ENCODE measurements at regions not wholly inside any gene's neighbourhood (a gene's known extent, or its start where the extent isn't known, plus 50 kb on each side); places are given as distances from the start of the nearest gene placed in this dataset.
A peak's percentile ranks its signal among the peaks of the same experiment; 100 is the strongest.
"Not testable (repeated sequence)": the region's sequence is repeated elsewhere in the genome, so short reads cannot be mapped to it uniquely, and the experiment has no call there.

- not testable (repeated sequence) for DNase-seq; H3K27me3 ChIP-seq (ENCODE audit: control insufficient read depth in 3 of 3, insufficient read depth in 3 of 3, low read length in 2 of 3); H3K9ac ChIP-seq (ENCODE audit: insufficient read depth in 1 of 2, low read length in 2 of 2); H3K4me1 ChIP-seq (ENCODE audit: control insufficient read depth in 5 of 5, insufficient read depth in 5 of 5, low read length in 5 of 5); H3K36me3 ChIP-seq (ENCODE audit: control insufficient read depth in 4 of 4, insufficient read depth in 4 of 4, low read length in 4 of 4); H3K9me3 ChIP-seq (ENCODE audit: control insufficient read depth in 4 of 4, insufficient read depth in 3 of 4, low read length in 3 of 4); H3K4me3 ChIP-seq; ATAC-seq (ENCODE audit: insufficient read depth, low FRiP score); H3K27ac ChIP-seq (ENCODE audit: low read depth in 1 of 2, low read length in 1 of 2)
- 63% methylated on average over 6 of the region's 17 CpGs; no CpG with 5 or more reads in 1 of the 2 donors for WGBS, 2 donors
Measured at GRCh38 chr21:5118296-5118679, 5403.1 kb upstream of the TPTE start.

DNA sequence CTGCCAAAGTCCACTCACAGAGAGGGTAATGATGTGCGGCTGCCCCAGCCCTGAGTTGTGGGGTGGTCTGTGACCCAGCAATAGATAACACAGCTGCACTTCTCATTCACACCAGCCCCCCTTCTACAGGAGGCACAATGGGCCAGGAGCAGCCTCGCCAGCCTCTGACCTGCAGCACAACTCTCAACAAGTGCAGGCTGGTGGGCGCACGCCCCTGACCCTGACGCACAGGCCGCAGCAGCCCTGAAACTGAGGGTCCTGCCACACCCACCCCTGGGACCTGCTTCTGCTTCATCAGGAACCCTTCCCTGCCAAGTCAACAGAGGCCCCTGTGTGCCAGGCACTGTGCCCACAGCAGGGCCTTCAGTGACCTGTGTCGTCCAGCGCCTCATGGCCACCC lies 5402.2 kb upstream of the TPTE start:
- not testable (repeated sequence) for H3K9ac ChIP-seq (ENCODE audit: insufficient read depth in 1 of 2, low read length in 2 of 2); H3K4me3 ChIP-seq; ATAC-seq (ENCODE audit: insufficient read depth, low FRiP score); H3K36me3 ChIP-seq (ENCODE audit: control insufficient read depth in 4 of 4, insufficient read depth in 4 of 4, low read length in 4 of 4); H3K4me1 ChIP-seq (ENCODE audit: control insufficient read depth in 5 of 5, insufficient read depth in 5 of 5, low read length in 5 of 5); H3K9me3 ChIP-seq (ENCODE audit: control insufficient read depth in 4 of 4, insufficient read depth in 3 of 4, low read length in 3 of 4); DNase-seq; H3K27me3 ChIP-seq (ENCODE audit: control insufficient read depth in 3 of 3, insufficient read depth in 3 of 3, low read length in 2 of 3); H3K27ac ChIP-seq (ENCODE audit: low read depth in 1 of 2, low read length in 1 of 2)
- 90% methylated on average over 6 of the region's 8 CpGs; no CpG with 5 or more reads in 1 of the 2 donors for WGBS, 2 donors

DNA sequence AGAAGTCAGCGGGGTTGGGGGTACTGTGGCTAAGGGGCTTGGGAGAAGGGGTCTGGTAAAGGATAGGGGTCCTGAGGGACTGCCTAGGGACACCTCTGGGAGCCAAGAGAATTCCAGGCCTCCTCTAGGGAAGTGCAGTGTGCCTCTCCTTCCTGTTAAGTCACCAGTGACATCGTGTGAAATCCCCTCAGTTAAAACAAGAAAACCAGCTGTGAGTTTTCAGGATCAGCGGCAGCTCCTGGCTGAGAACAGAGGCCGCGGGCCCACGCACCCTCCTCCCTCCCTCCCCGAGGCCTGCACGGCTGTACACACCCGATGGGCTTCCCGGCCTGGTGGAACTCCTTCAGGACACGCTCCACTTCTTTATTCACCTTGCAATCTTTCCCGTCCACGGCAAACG lies 5400.0 kb upstream of the TPTE start:
- peak overlapping the region in 1 of 2 donors; percentile 47 for H3K27ac ChIP-seq (ENCODE audit: low read depth in 1 of 2, low read length in 1 of 2)
- not testable (repeated sequence) for H3K36me3 ChIP-seq (ENCODE audit: control insufficient read depth in 4 of 4, insufficient read depth in 4 of 4, low read length in 4 of 4); H3K9me3 ChIP-seq (ENCODE audit: control insufficient read depth in 4 of 4, insufficient read depth in 3 of 4, low read length in 3 of 4); H3K4me1 ChIP-seq (ENCODE audit: control insufficient read depth in 5 of 5, insufficient read depth in 5 of 5, low read length in 5 of 5); H3K4me3 ChIP-seq; H3K9ac ChIP-seq (ENCODE audit: insufficient read depth in 1 of 2, low read length in 2 of 2); H3K27me3 ChIP-seq (ENCODE audit: control insufficient read depth in 3 of 3, insufficient read depth in 3 of 3, low read length in 2 of 3); ATAC-seq (ENCODE audit: insufficient read depth, low FRiP score)
- peak; percentile 54 to 80 (median 79) for DNase-seq
- WGBS, 2 donors: 11 to 37% methylated on average over 1 to 5 of the region's 14 CpGs

DNA sequence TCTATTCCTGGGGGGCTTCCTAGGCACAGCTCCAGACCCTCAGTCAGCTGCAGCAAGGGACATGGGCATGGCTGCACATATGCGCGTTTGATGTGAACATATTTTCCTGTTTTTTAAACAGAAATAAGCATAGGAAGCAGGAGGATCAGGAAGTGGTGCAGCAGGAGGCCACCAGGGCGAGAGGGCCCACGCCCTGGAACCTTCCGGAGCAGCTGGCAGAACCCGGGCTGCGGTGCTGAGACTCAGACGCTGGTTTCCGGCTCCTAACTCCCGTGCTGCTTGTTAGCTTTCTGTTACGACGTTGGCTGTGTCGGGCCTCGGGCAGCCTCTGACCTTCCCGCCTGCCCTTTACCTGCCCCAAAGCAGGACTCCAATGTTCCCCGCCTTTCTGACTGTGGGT lies 5399.5 kb upstream of the TPTE start:
- H3K27me3 ChIP-seq (ENCODE audit: control insufficient read depth in 3 of 3, insufficient read depth in 3 of 3, low read length in 2 of 3); H3K4me3 ChIP-seq; H3K9ac ChIP-seq (ENCODE audit: insufficient read depth in 1 of 2, low read length in 2 of 2); ATAC-seq (ENCODE audit: insufficient read depth, low FRiP score); DNase-seq; H3K36me3 ChIP-seq (ENCODE audit: control insufficient read depth in 4 of 4, insufficient read depth in 4 of 4, low read length in 4 of 4); H3K4me1 ChIP-seq (ENCODE audit: control insufficient read depth in 5 of 5, insufficient read depth in 5 of 5, low read length in 5 of 5); H3K27ac ChIP-seq (ENCODE audit: low read depth in 1 of 2, low read length in 1 of 2); H3K9me3 ChIP-seq (ENCODE audit: control insufficient read depth in 4 of 4, insufficient read depth in 3 of 4, low read length in 3 of 4): not testable (repeated sequence)
- no CpG with 5 or more reads among the region's 16 CpGs for WGBS, 2 donors

GRCh38 chr21:5123655-5124054 lies 5397.7 kb upstream of the TPTE start:
- H3K9ac ChIP-seq (ENCODE audit: insufficient read depth in 1 of 2, low read length in 2 of 2); H3K27me3 ChIP-seq (ENCODE audit: control insufficient read depth in 3 of 3, insufficient read depth in 3 of 3, low read length in 2 of 3); H3K4me1 ChIP-seq (ENCODE audit: control insufficient read depth in 5 of 5, insufficient read depth in 5 of 5, low read length in 5 of 5); H3K4me3 ChIP-seq; H3K36me3 ChIP-seq (ENCODE audit: control insufficient read depth in 4 of 4, insufficient read depth in 4 of 4, low read length in 4 of 4); H3K9me3 ChIP-seq (ENCODE audit: control insufficient read depth in 4 of 4, insufficient read depth in 3 of 4, low read length in 3 of 4); H3K27ac ChIP-seq (ENCODE audit: low read depth in 1 of 2, low read length in 1 of 2); DNase-seq: not testable (repeated sequence)
- 10 to 25% methylated on average over 4 to 13 of the region's 16 CpGs for WGBS, 2 donors
- peak; percentile 62 for ATAC-seq (ENCODE audit: insufficient read depth, low FRiP score)
- TF ChIP-seq, protein P1, sequence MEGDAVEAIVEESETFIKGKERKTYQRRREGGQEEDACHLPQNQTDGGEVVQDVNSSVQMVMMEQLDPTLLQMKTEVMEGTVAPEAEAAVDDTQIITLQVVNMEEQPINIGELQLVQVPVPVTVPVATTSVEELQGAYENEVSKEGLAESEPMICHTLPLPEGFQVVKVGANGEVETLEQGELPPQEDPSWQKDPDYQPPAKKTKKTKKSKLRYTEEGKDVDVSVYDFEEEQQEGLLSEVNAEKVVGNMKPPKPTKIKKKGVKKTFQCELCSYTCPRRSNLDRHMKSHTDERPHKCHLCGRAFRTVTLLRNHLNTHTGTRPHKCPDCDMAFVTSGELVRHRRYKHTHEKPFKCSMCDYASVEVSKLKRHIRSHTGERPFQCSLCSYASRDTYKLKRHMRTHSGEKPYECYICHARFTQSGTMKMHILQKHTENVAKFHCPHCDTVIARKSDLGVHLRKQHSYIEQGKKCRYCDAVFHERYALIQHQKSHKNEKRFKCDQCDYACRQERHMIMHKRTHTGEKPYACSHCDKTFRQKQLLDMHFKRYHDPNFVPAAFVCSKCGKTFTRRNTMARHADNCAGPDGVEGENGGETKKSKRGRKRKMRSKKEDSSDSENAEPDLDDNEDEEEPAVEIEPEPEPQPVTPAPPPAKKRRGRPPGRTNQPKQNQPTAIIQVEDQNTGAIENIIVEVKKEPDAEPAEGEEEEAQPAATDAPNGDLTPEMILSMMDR (IDR thresholded peaks at IDR 0.05; ENCODE audit: control extremely low read depth, extremely low read depth): peak; percentile 9

DNA sequence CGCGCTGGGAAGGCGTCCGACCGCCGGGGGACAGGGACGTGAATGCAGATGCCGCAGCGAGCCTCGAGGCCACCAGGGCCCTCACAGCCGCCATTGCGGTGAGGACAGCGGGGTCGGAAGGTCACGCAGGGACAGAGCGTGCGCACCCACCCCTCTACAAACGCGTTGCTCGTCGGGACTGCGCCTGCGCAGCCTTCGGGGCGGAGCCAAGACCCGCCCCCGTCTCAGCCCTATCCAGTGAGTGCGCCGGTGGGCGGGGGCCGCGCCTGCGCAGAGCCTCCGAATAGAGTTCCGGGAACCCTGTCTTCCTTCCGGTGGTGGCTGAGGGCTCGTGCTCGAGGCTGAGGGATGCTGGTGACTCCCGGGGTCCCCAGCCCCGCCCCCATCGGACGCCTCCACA lies 5393.1 kb upstream of the TPTE start:
- H3K4me1 ChIP-seq (ENCODE audit: control insufficient read depth in 5 of 5, insufficient read depth in 5 of 5, low read length in 5 of 5); H3K36me3 ChIP-seq (ENCODE audit: control insufficient read depth in 4 of 4, insufficient read depth in 4 of 4, low read length in 4 of 4); H3K27me3 ChIP-seq (ENCODE audit: control insufficient read depth in 3 of 3, insufficient read depth in 3 of 3, low read length in 2 of 3); H3K9ac ChIP-seq (ENCODE audit: insufficient read depth in 1 of 2, low read length in 2 of 2); H3K9me3 ChIP-seq (ENCODE audit: control insufficient read depth in 4 of 4, insufficient read depth in 3 of 4, low read length in 3 of 4); H3K4me3 ChIP-seq: not testable (repeated sequence)
- peak; percentile 92 to 93 (median 93) for DNase-seq
- peak overlapping the region in 1 of 2 donors; percentile 70 for H3K27ac ChIP-seq (ENCODE audit: low read depth in 1 of 2, low read length in 1 of 2)
- ATAC-seq (ENCODE audit: insufficient read depth, low FRiP score): peak; percentile 91
- 1% methylated on average over 37 of the region's 42 CpGs; no CpG with 5 or more reads in 1 of the 2 donors for WGBS, 2 donors

- H3K27ac ChIP-seq (ENCODE audit: low read depth in 1 of 2, low read length in 1 of 2); H3K9ac ChIP-seq (ENCODE audit: insufficient read depth in 1 of 2, low read length in 2 of 2); H3K4me3 ChIP-seq; H3K9me3 ChIP-seq (ENCODE audit: control insufficient read depth in 4 of 4, insufficient read depth in 3 of 4, low read length in 3 of 4); H3K4me1 ChIP-seq (ENCODE audit: control insufficient read depth in 5 of 5, insufficient read depth in 5 of 5, low read length in 5 of 5); H3K36me3 ChIP-seq (ENCODE audit: control insufficient read depth in 4 of 4, insufficient read depth in 4 of 4, low read length in 4 of 4); ATAC-seq (ENCODE audit: insufficient read depth, low FRiP score); DNase-seq; H3K27me3 ChIP-seq (ENCODE audit: control insufficient read depth in 3 of 3, insufficient read depth in 3 of 3, low read length in 2 of 3): not testable (repeated sequence)
- 100% methylated on average over 1 of the region's 19 CpGs; no CpG with 5 or more reads in 1 of the 2 donors for WGBS, 2 donors
Measured at GRCh38 chr21:5133824-5134223, 5387.6 kb upstream of the TPTE start.

GRCh38 chr21:5136406-5136805 lies 5385.0 kb upstream of the TPTE start:
- not testable (repeated sequence) for H3K36me3 ChIP-seq (ENCODE audit: control insufficient read depth in 4 of 4, insufficient read depth in 4 of 4, low read length in 4 of 4); H3K9ac ChIP-seq (ENCODE audit: insufficient read depth in 1 of 2, low read length in 2 of 2); H3K27me3 ChIP-seq (ENCODE audit: control insufficient read depth in 3 of 3, insufficient read depth in 3 of 3, low read length in 2 of 3); H3K9me3 ChIP-seq (ENCODE audit: control insufficient read depth in 4 of 4, insufficient read depth in 3 of 4, low read length in 3 of 4); H3K27ac ChIP-seq (ENCODE audit: low read depth in 1 of 2, low read length in 1 of 2); ATAC-seq (ENCODE audit: insufficient read depth, low FRiP score); H3K4me3 ChIP-seq; DNase-seq; H3K4me1 ChIP-seq (ENCODE audit: control insufficient read depth in 5 of 5, insufficient read depth in 5 of 5, low read length in 5 of 5)
- WGBS, 2 donors: 86% methylated on average over 3 of the region's 8 CpGs; no CpG with 5 or more reads in 1 of the 2 donors

All from lung (tissue), 11 donors.